ENCODE measurements at regions not wholly inside any gene's neighbourhood (a gene's known extent, or its start where the extent isn't known, plus 50 kb on each side); places are given as distances from the start of the nearest gene placed in this dataset.

DNA sequence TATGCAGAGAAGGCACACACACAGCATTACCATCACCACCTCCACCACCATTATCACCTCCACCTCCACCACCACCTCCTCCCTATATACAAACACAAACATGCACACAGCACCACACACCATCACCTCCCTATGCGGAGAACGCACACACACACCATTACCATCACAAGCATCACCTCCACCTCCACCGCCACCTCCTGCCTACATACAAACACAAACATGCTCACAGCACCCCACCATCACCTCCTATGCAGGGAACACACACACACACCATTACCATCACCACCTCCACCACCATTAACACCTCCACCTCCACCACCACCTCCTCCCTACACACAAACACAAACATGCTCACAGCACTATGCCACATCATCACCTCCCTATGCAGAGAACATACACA is 236.5 kb upstream of the AFDN start:
- no peak for ATAC-seq

More for the DNA sequence above, 236.5 kb upstream of the AFDN start:
- Histone ChIP-seq H3K27me3 (no peaks in the 10 kb centered on the region), H3K4me1 (no peaks in the 10 kb centered on the region), H3K4me3 (no peak overlapping the region), H3K9me3 (no peaks in the 10 kb centered on the region), H3K27ac (no peak overlapping the region), H3K36me3 (no peaks in the 10 kb centered on the region)
- FAIRE-seq (no peak), DNase-seq (no peak)
- intact Hi-C loops (cut with DNase I), result no loop called here
- TF ChIP-seq, protein P1, sequence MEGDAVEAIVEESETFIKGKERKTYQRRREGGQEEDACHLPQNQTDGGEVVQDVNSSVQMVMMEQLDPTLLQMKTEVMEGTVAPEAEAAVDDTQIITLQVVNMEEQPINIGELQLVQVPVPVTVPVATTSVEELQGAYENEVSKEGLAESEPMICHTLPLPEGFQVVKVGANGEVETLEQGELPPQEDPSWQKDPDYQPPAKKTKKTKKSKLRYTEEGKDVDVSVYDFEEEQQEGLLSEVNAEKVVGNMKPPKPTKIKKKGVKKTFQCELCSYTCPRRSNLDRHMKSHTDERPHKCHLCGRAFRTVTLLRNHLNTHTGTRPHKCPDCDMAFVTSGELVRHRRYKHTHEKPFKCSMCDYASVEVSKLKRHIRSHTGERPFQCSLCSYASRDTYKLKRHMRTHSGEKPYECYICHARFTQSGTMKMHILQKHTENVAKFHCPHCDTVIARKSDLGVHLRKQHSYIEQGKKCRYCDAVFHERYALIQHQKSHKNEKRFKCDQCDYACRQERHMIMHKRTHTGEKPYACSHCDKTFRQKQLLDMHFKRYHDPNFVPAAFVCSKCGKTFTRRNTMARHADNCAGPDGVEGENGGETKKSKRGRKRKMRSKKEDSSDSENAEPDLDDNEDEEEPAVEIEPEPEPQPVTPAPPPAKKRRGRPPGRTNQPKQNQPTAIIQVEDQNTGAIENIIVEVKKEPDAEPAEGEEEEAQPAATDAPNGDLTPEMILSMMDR (IDR thresholded peaks at IDR 0.05), result no peak
- WGBS, 2 donors, result 94 to 98% methylated on average over 3 of the region's 3 CpGs
